Breast epithelium (tissue), 4 donors: ENCODE measurements at regions not wholly inside any gene's neighbourhood (a gene's known extent, or its start where the extent isn't known, plus 50 kb on each side); places are given as distances from the start of the nearest gene placed in this dataset.

ENCODE experiments used
- DNase-seq, 2 donors: peaks; one replicate each; pipeline ENCODE4 v3.0.0-alpha.2; 2019; ENCODE audit warnings: low spot score in 2 of 2
- H3K27ac ChIP-seq, 2 donors: fragments of 200-600 bp; sonication (generic) in 1 of 2; one replicate each; pipeline ENCODE4 v1.5.1; 2016 to 2019; ENCODE audit warnings: mild to moderate bottlenecking in 1 of 2
- H3K27me3 ChIP-seq, 2 donors: fragments of 200-600 bp; sonication (generic) in 1 of 2; one replicate each; pipeline versions ENCODE4 v1.5.1 to v1.6.0; 2017 to 2019; ENCODE audit warnings: control low read depth in 1 of 2, mild to moderate bottlenecking in 1 of 2
- H3K36me3 ChIP-seq: fragments of 200-600 bp; one replicate; pipeline ENCODE4 v1.5.1; 2019
- H3K4me1 ChIP-seq, 2 donors: fragments of 200-600 bp; sonication (generic); one replicate each; pipeline ENCODE4 v1.5.1; 2016 to 2019; ENCODE audit warnings: control low read depth in 1 of 2
- H3K4me3 ChIP-seq, 3 donors: fragments of 200-600 bp; sonication (generic); 1 replicate in 2 of 3; 2 replicates in 1 of 3; pipeline ENCODE4 v1.5.1; 2016 to 2019; ENCODE audit warnings: mild to moderate bottlenecking in 3 of 3, moderate library complexity in 2 of 3
- H3K9me3 ChIP-seq, 2 donors: fragments of 200-600 bp; sonication (generic) in 1 of 2; one replicate each; pipeline ENCODE4 v1.5.1; 2016 to 2019; ENCODE audit warnings: control low read depth in 1 of 2
- POLR2A ChIP-seq: fragments of 450-650 bp; IDR thresholded peaks from one replicate; pipeline ENCODE4 v1.6.1; 2016; ENCODE audit warnings: antibody characterized with exemption, mild to moderate bottlenecking, moderate library complexity
- POLR2AphosphoS5 ChIP-seq, 3 donors: sonication (generic); formaldehyde crosslinking; IDR thresholded peaks; one replicate each; pipeline ENCODE4 v1.6.1; 2017; ENCODE audit warnings: antibody characterized with exemption in 3 of 3
- intact Hi-C: fragments of 100-400 bp; cut with DNase I; formaldehyde crosslinking; loops from one replicate; pipeline ENCODE4 v1.15.1; 2023; ENCODE audit warnings: low total_unique reads
- TF ChIP-seq, protein P1 (sequence below), 3 donors: fragments of 450-650 bp; IDR thresholded peaks; one replicate each; pipeline ENCODE4 v1.5.1; 2016 to 2017; ENCODE audit warnings: antibody characterized with exemption in 3 of 3, mild to moderate bottlenecking in 3 of 3, moderate library complexity in 3 of 3

DNA sequence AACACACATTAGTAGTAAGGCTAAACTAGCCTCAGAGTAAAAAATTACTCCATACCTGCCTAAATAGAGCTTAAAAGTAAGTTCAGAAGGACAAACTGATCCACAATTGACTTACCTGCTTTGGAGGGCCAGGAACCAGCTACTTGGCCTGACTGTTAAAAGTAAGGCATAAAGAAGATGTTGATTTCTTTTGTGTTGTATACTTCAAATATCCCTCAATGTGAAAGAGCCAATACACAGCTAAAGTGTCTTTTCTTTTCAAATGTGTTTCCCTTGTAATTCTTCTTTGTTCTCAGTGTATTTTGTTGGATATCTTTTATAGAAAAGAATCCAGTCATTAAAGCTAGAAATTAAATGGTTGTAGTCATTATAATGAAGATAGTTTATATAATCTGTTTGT is 171.1 kb downstream of the TANC2 start:
- TF ChIP-seq POLR2AphosphoS5 (IDR thresholded peaks at IDR 0.05) (no peak), POLR2A (no peak)
- TF ChIP-seq, protein P1, sequence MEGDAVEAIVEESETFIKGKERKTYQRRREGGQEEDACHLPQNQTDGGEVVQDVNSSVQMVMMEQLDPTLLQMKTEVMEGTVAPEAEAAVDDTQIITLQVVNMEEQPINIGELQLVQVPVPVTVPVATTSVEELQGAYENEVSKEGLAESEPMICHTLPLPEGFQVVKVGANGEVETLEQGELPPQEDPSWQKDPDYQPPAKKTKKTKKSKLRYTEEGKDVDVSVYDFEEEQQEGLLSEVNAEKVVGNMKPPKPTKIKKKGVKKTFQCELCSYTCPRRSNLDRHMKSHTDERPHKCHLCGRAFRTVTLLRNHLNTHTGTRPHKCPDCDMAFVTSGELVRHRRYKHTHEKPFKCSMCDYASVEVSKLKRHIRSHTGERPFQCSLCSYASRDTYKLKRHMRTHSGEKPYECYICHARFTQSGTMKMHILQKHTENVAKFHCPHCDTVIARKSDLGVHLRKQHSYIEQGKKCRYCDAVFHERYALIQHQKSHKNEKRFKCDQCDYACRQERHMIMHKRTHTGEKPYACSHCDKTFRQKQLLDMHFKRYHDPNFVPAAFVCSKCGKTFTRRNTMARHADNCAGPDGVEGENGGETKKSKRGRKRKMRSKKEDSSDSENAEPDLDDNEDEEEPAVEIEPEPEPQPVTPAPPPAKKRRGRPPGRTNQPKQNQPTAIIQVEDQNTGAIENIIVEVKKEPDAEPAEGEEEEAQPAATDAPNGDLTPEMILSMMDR (IDR thresholded peaks at IDR 0.05) = no peak
- no peak for DNase-seq
- Histone ChIP-seq H3K27me3 (no peaks in the 10 kb centered on the region), H3K9me3 (no peaks in the 10 kb centered on the region), H3K27ac (no peak overlapping the region), H3K4me3 (no peak overlapping the region), H3K4me1 (no peaks in the 10 kb centered on the region), H3K36me3 (no peaks in the 10 kb centered on the region)
- intact Hi-C loops = no loop called here

DNA sequence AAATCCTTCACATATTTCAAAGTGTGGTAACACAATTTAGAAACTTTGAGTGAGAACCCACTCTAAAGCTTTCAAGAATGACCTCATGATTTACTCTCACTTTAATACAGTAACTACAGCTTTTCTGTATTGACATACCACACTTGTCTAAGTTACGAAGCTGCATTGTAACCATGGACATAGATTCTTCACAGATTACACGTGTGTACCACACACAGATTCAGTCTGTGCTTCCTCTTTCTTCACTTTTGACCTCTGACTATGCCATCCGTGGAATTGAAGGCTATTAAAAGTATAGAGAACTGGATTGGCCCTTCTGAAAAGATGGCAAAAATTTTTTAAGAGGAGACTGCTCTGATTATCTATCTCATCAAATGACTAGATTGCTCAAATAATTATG is 172.7 kb downstream of the TANC2 start:
- H3K27ac ChIP-seq = no peak overlapping the region
- intact Hi-C loops = no loop called here
- no peak for DNase-seq
- H3K27me3 ChIP-seq = no peaks in the 10 kb centered on the region
- H3K4me3 ChIP-seq = no peak overlapping the region
- no peaks in the 10 kb centered on the region for H3K4me1 ChIP-seq
- H3K9me3 ChIP-seq = no peaks in the 10 kb centered on the region
- no peaks in the 10 kb centered on the region for H3K36me3 ChIP-seq
- TF ChIP-seq POLR2A = no peak
- TF ChIP-seq, protein P1 (IDR thresholded peaks at IDR 0.05) = no peak
- TF ChIP-seq POLR2AphosphoS5 (IDR thresholded peaks at IDR 0.05) = no peak

DNA sequence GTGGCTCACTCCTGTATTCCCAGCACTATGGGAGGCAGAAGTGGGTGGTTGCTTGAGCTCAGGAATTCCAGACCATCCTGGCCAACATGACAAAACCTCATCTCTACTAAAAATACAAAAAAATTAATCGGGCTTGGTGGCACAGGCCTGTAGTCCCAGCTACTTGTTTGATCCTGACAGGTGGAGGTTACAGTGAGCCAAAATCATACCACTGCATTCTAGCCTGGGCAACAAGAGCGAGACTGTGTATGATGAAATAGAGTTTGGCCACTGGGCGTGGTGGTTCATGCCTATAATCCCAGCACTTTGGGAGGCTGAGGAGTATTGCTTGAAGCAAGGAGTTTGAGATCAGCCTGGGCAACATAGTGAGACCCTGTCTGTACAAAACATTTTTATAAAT is 173.3 kb downstream of the TANC2 start:
- intact Hi-C loops = no loop called here
- Histone ChIP-seq H3K36me3 (no peaks in the 10 kb centered on the region), H3K27me3 (no peaks in the 10 kb centered on the region), H3K4me3 (no peak overlapping the region), H3K27ac (no peak overlapping the region), H3K4me1 (no peaks in the 10 kb centered on the region), H3K9me3 (no peaks in the 10 kb centered on the region)
- no peak for DNase-seq
- TF ChIP-seq, protein P1 (IDR thresholded peaks at IDR 0.05) = no peak
- TF ChIP-seq POLR2AphosphoS5 (IDR thresholded peaks at IDR 0.05) (no peak), POLR2A (no peak)

DNA sequence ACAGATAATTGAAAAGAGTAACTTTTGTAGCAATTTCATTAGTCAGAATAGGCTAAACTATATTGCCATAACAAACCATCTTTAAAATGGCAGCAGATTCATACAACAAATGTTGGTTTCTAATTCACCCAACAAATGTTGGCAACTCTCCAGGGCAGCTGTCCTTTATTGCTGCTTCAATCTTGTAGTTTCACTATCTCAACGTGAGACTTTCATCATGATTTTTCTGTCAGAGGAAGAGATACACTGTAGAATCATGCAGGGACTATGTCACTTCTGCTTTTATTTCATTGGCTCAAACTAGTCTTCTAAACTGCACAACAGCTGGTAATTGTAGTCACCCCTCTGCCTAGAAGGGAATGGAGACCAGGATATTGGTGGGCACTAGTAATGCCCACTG is 174.2 kb downstream of the TANC2 start:
- no peaks in the 10 kb centered on the region for H3K9me3 ChIP-seq
- H3K4me3 ChIP-seq = no peak overlapping the region
- intact Hi-C loops = no loop called here
- DNase-seq = no peak
- TF ChIP-seq POLR2AphosphoS5 (IDR thresholded peaks at IDR 0.05) = no peak
- TF ChIP-seq POLR2A = no peak
- TF ChIP-seq, protein P1 (IDR thresholded peaks at IDR 0.05) = no peak
- H3K36me3 ChIP-seq = no peaks in the 10 kb centered on the region
- H3K4me1 ChIP-seq = no peaks in the 10 kb centered on the region
- H3K27me3 ChIP-seq = no peaks in the 10 kb centered on the region
- H3K27ac ChIP-seq = no peak overlapping the region

DNA sequence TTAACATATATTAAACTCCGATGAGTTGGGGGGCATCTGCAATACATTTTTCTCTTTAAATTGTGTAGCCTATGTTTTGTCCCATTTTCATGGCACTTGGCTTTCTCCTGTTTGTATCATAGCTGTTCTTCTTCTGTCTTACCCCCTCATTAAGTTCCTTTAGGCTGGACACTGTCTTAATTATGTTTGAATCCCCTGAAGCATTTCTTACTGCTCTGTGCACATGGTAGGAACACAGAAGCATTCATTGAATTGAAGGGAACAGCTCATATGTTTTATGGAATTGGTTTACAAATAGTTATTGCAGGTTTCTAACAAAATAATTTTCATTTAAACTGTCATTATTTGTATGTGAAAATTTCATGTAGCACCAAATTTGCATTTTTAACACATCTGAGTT is 176.8 kb downstream of the TANC2 start:
- Histone ChIP-seq H3K4me3 (no peak overlapping the region), H3K27me3 (no peaks in the 10 kb centered on the region), H3K4me1 (no peaks in the 10 kb centered on the region), H3K9me3 (no peaks in the 10 kb centered on the region), H3K27ac (no peak overlapping the region), H3K36me3 (no peaks in the 10 kb centered on the region)
- TF ChIP-seq POLR2A (no peak), POLR2AphosphoS5 (IDR thresholded peaks at IDR 0.05) (no peak)
- TF ChIP-seq, protein P1 (IDR thresholded peaks at IDR 0.05) = no peak
- no peak for DNase-seq
- intact Hi-C loops = no loop called here
